SU-DHL-6 (cell line): ENCODE measurements at regions not wholly inside any gene's neighbourhood (a gene's known extent, or its start where the extent isn't known, plus 50 kb on each side); places are given as distances from the start of the nearest gene placed in this dataset.

Experiments used
- H2AFZ ChIP-seq: fragments of 200-600 bp; sonication (generic); 2 replicates; pipeline ENCODE4 v1.6.1; 2014; ENCODE audit warnings: low read depth, mild to moderate bottlenecking, moderate library complexity, mixed read lengths, antibody characterized with exemption, low read length; ENCODE audit not compliant: severe bottlenecking
- H3F3A ChIP-seq: fragments of 200-600 bp; shearing (Covaris generic); 2 replicates; pipeline ENCODE4 v1.6.0; 2016; ENCODE audit warnings: antibody characterized with exemption, mild to moderate bottlenecking; ENCODE audit not compliant: insufficient read depth
- H3K27ac ChIP-seq: fragments of 200-600 bp; sonication (generic); 2 replicates; pipeline ENCODE4 v1.5.1; 2016; ENCODE audit warnings: low read depth, mild to moderate bottlenecking, low read length, moderate library complexity, mixed read lengths
- H3K27me3 ChIP-seq: fragments of 200-600 bp; sonication (generic), shearing (Covaris generic); 2 replicates; pipeline ENCODE4 v1.6.0; 2014; ENCODE audit warnings: mild to moderate bottlenecking, low read length
- H3K36me3 ChIP-seq: fragments of 200-600 bp; sonication (generic); 2 replicates; pipeline ENCODE4 v1.6.1; 2014; ENCODE audit warnings: mild to moderate bottlenecking, low read length, mixed read lengths
- H3K4me2 ChIP-seq: fragments of 300-600, 200-600 bp; shearing (Covaris generic), sonication (generic); 2 replicates; pipeline ENCODE4 v1.6.0; 2014; ENCODE audit warnings: low read length, low read depth, mild to moderate bottlenecking; ENCODE audit not compliant: poor library complexity, severe bottlenecking
- H3K4me3 ChIP-seq: fragments of 200-600 bp; sonication (generic); 2 replicates; pipeline ENCODE4 v1.5.1; 2014; ENCODE audit warnings: antibody characterized with exemption, low read length, mild to moderate bottlenecking, mixed read lengths; ENCODE audit not compliant: insufficient read depth, poor library complexity, severe bottlenecking
- H3K79me2 ChIP-seq: fragments of 200-600 bp; sonication (generic); 2 replicates; pipeline ENCODE4 v1.6.1; 2014; ENCODE audit warnings: mild to moderate bottlenecking, low read length, moderate library complexity; ENCODE audit not compliant: insufficient read depth
- H3K9ac ChIP-seq: fragments of 200-600 bp; sonication (generic); 2 replicates; pipeline ENCODE4 v1.7.0; 2014; ENCODE audit warnings: mild to moderate bottlenecking, low read length
- H3K9me2 ChIP-seq: fragments of 200-600 bp; sonication (generic); replicated peaks from 2 replicates; pipeline ENCODE4 v1.6.1; 2014; ENCODE audit warnings: low read length; ENCODE audit not compliant: insufficient read depth
- H3K9me3 ChIP-seq: fragments of 200-600 bp; sonication (generic); 2 replicates; pipeline ENCODE4 v1.6.1; 2014; ENCODE audit warnings: low read length, mixed read lengths; ENCODE audit not compliant: insufficient read depth
- H4K20me1 ChIP-seq: fragments of 200-600 bp; sonication (generic); 2 replicates; pipeline ENCODE4 v1.6.1; 2014; ENCODE audit warnings: low read depth, mild to moderate bottlenecking, antibody characterized with exemption, low read length, moderate library complexity, mixed read lengths
- EZH2phosphoT487 ChIP-seq: fragments of 200-600 bp; sonication (generic), shearing (Covaris generic); conservative IDR thresholded peaks from 2 replicates; pipeline ENCODE4 v1.6.1; 2018; ENCODE audit warnings: mild to moderate bottlenecking, antibody characterized with exemption, low read length, moderate library complexity, mixed read lengths
- TF ChIP-seq, protein P1 (sequence below): fragments of 200-600 bp; sonication (generic); IDR thresholded peaks from one replicate; pipeline ENCODE4 v1.5.1; 2017; ENCODE audit warnings: antibody characterized with exemption, mild to moderate bottlenecking, low read length, moderate library complexity; ENCODE audit not compliant: insufficient read depth, poor library complexity, severe bottlenecking

DNA sequence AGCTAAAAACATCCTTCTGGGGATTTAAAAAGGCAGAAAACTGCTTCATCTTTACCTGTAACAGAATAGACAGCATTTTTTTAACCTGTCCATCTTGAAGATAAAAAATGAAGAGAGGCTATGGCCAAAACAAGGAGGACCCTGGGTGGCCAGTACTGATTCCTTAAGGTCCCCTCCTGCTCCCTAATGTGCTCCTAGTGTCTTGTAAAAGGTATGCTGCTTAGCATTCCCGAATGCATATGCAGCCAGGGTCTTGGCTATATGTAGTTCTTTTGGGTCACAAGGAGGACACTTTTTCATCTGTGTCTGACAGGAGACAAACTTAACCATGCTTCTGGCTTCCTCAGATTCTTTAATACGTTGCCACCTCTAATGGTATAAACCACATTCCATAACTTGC is 93.9 kb upstream of the SLC13A1 start:
- no peak overlapping the region for H3K9ac ChIP-seq
- H3F3A ChIP-seq, result no peaks in the 10 kb centered on the region
- H3K27me3 ChIP-seq, result no peaks in the 10 kb centered on the region
- no peaks in the 10 kb centered on the region for H3K9me2 ChIP-seq
- no peak overlapping the region for H2AFZ ChIP-seq
- no peak overlapping the region for H3K4me2 ChIP-seq
- no peaks in the 10 kb centered on the region for H4K20me1 ChIP-seq
- H3K27ac ChIP-seq, result no peak overlapping the region
- no peaks in the 10 kb centered on the region for H3K79me2 ChIP-seq
- H3K4me3 ChIP-seq, result no peak overlapping the region
- TF ChIP-seq, protein P1, sequence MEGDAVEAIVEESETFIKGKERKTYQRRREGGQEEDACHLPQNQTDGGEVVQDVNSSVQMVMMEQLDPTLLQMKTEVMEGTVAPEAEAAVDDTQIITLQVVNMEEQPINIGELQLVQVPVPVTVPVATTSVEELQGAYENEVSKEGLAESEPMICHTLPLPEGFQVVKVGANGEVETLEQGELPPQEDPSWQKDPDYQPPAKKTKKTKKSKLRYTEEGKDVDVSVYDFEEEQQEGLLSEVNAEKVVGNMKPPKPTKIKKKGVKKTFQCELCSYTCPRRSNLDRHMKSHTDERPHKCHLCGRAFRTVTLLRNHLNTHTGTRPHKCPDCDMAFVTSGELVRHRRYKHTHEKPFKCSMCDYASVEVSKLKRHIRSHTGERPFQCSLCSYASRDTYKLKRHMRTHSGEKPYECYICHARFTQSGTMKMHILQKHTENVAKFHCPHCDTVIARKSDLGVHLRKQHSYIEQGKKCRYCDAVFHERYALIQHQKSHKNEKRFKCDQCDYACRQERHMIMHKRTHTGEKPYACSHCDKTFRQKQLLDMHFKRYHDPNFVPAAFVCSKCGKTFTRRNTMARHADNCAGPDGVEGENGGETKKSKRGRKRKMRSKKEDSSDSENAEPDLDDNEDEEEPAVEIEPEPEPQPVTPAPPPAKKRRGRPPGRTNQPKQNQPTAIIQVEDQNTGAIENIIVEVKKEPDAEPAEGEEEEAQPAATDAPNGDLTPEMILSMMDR, result no peak
- TF ChIP-seq EZH2phosphoT487, result no peak
- no peaks in the 10 kb centered on the region for H3K36me3 ChIP-seq
- no peaks in the 10 kb centered on the region for H3K9me3 ChIP-seq

DNA sequence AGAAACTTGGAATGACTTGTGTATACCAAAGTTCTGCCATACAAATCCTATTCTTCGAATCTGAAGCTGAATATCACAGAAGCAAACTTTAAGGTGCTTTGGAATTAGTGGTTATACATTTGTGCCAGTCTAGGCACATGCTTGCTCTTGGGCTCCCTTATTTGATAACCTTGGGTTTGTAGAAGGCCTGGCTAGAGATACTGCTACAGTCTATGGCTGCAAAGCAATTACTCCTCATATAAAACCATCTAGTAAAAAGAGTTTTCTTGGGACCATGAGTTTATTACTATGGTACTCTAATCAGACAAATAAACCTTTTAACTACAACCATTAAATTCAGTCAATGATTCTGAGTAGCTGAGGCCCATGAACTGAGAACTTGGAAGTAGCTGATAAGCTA is 92.5 kb upstream of the SLC13A1 start:
- Histone ChIP-seq H3K36me3 (no peaks in the 10 kb centered on the region), H3F3A (no peaks in the 10 kb centered on the region), H3K4me2 (no peak overlapping the region), H3K79me2 (no peaks in the 10 kb centered on the region), H3K4me3 (no peak overlapping the region), H3K9me2 (no peaks in the 10 kb centered on the region), H3K27me3 (no peaks in the 10 kb centered on the region), H4K20me1 (no peaks in the 10 kb centered on the region), H3K9me3 (no peaks in the 10 kb centered on the region), H3K9ac (no peak overlapping the region), H2AFZ (no peak overlapping the region), H3K27ac (no peak overlapping the region)
- TF ChIP-seq, protein P1, result no peak
- TF ChIP-seq EZH2phosphoT487, result no peak

DNA sequence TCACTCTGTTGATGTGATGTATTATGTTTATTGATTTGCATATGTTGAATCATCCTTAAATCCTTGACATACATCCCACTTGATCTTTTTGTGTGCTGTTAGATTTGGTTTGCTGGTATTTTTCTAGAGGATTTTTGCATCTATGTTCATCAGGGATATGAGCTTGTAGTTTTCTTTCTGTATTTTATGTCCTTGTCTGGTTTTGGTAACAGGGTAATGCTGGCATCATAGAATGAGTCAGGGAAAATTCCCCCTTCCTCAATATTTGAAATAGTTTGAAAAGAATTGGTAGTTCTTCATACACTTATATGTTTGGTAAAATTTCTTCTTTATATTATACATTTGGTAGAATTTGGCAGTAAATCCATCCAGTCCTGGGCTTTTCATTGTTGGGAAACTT is 89.4 kb upstream of the SLC13A1 start:
- TF ChIP-seq, protein P1, result no peak
- no peak for TF ChIP-seq EZH2phosphoT487
- H3K27me3 ChIP-seq, result no peaks in the 10 kb centered on the region

More for the DNA sequence above, 89.4 kb upstream of the SLC13A1 start:
- Histone ChIP-seq H3F3A (no peaks in the 10 kb centered on the region), H3K36me3 (no peaks in the 10 kb centered on the region), H3K4me2 (no peak overlapping the region), H3K9me2 (no peaks in the 10 kb centered on the region), H4K20me1 (no peaks in the 10 kb centered on the region), H3K9ac (no peak overlapping the region), H3K79me2 (no peaks in the 10 kb centered on the region), H3K4me3 (no peak overlapping the region), H3K9me3 (no peaks in the 10 kb centered on the region), H2AFZ (no peak overlapping the region), H3K27ac (no peak overlapping the region)
